ENCODE measurements at regions not wholly inside any gene's neighbourhood (a gene's known extent, or its start where the extent isn't known, plus 50 kb on each side); places are given as distances from the start of the nearest gene placed in this dataset.

- DNase-seq (ENCODE audit: low read depth in 3 of 3): no peak
Observed at GRCh38 chr10:28060031-28060607, 61.2 kb upstream of the ODAD2 start.

DNA sequence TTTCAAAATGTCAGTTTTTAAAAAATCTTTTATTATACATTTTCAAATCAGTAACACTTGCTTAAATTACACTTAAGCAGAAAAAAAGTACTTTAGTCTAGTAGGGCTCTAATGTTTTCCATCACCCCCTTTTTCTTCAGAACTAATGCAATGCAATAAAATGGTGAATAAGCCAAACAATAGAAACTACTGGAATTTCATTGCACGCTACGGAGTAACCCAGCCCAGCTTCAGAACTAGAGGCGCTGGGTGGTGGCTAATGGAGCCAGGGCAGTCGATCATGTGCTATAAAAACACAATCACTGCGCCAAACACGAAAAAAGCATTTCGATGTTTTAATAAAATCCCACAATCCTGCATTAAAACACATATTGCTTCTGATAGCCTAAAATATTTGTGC lies 59.9 kb upstream of the ODAD2 start:
- DNase-seq (ENCODE audit: low read depth in 3 of 3): no peak

GRCh38 chr10:28054228-28054860 lies 55.5 kb upstream of the ODAD2 start:
- DNase-seq (ENCODE audit: low read depth in 3 of 3): no peak

DNA sequence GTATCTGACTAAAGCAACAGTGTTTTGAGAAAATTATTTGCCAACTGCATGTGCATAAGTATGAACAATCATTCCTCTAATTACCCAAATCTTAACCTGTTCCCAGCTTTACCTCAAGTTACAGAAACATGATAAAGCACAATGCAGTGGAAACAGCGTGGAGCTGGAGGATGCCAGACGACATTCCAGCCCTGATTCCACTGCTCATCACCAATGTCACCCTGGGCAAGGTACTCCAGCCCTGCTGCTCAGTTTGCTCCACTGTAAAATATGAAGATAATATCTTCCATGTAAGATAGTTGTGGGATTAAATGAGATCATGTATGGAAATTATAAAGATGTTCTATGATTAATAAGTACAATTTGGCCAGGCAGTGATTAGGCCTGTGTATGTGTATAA lies 50.4 kb upstream of the ODAD2 start:
- no peak for DNase-seq (ENCODE audit: low read depth in 3 of 3)

All from stimulated activated CD4-positive, alpha-beta T cell treated with anti-CD3 and anti-CD28 coated beads, TNF-alpha, amount 100 ng/mL, for 4 hours (primary cell).